Neutrophil (primary cell): ENCODE measurements at regions not wholly inside any gene's neighbourhood (a gene's known extent, or its start where the extent isn't known, plus 50 kb on each side); places are given as distances from the start of the nearest gene placed in this dataset.

ENCODE experiments used
- H3K27ac ChIP-seq: fragments of 200-600 bp; sonication (generic); 2 replicates; pipeline ENCODE4 v1.5.1; 2016; ENCODE audit warnings: mild to moderate bottlenecking, moderate library complexity
- H3K27me3 ChIP-seq: fragments of 200-600 bp; sonication (generic); 2 replicates; pipeline ENCODE4 v1.6.0; 2016; ENCODE audit warnings: mild to moderate bottlenecking
- H3K36me3 ChIP-seq: fragments of 200-600 bp; sonication (generic); 2 replicates; pipeline ENCODE4 v1.5.1; 2017
- H3K4me1 ChIP-seq, 2 experiments: fragments of 200-600 bp in 1 of 2; sonication (generic) in 1 of 2; 1 replicate in 1 of 2; 2 replicates in 1 of 2; pipeline versions ENCODE4 v1.5.1 to v1.6.1; 2013 to 2016; ENCODE audit warnings: low read depth in 1 of 2, low read length in 1 of 2, mild to moderate bottlenecking in 1 of 2, moderate library complexity in 1 of 2; ENCODE audit not compliant: control insufficient read depth in 1 of 2, insufficient read depth in 1 of 2
- H3K4me3 ChIP-seq, 2 experiments: fragments of 200-600 bp in 1 of 2; sonication (generic) in 1 of 2; 1 replicate in 1 of 2; 2 replicates in 1 of 2; pipeline ENCODE4 v1.5.1; 2013 to 2016; ENCODE audit warnings: low read depth in 1 of 2, low read length in 1 of 2, mild to moderate bottlenecking in 1 of 2, moderate library complexity in 1 of 2
- H3K9me3 ChIP-seq: fragments of 200-600 bp; sonication (generic); 2 replicates; pipeline ENCODE4 v1.5.1; 2016
- CTCF ChIP-seq: fragments of 200-600 bp; sonication (generic); IDR thresholded peaks from 2 replicates; pipeline ENCODE4 v1.5.1; 2016; ENCODE audit warnings: antibody characterized with exemption

- Histone ChIP-seq H3K27ac (no peak overlapping the region), H3K9me3 (no peaks in the 10 kb centered on the region), H3K36me3 (no peaks in the 10 kb centered on the region), H3K4me3 (no peak overlapping the region), H3K4me1 (no peaks in the 10 kb centered on the region), H3K27me3 (no peaks in the 10 kb centered on the region)
- TF ChIP-seq CTCF, result no peak
Observed at GRCh38 chr4:115648786-115649185, 535.4 kb upstream of the NDST4 start.

GRCh38 chr4:115629270-115629669 lies 515.9 kb upstream of the NDST4 start:
- Histone ChIP-seq H3K4me3 (no peak overlapping the region), H3K36me3 (no peaks in the 10 kb centered on the region), H3K27me3 (no peaks in the 10 kb centered on the region), H3K9me3 (no peaks in the 10 kb centered on the region), H3K4me1 (no peaks in the 10 kb centered on the region), H3K27ac (no peak overlapping the region)
- no peak for TF ChIP-seq CTCF

- H3K4me3 ChIP-seq, result no peak overlapping the region
- H3K27ac ChIP-seq, result no peak overlapping the region
- TF ChIP-seq CTCF, result no peak
- no peaks in the 10 kb centered on the region for H3K9me3 ChIP-seq
- no peaks in the 10 kb centered on the region for H3K36me3 ChIP-seq
- no peaks in the 10 kb centered on the region for H3K27me3 ChIP-seq
- no peaks in the 10 kb centered on the region for H3K4me1 ChIP-seq
Observed at GRCh38 chr4:115609631-115610030, 496.2 kb upstream of the NDST4 start.

GRCh38 chr4:115607311-115607710 lies 493.9 kb upstream of the NDST4 start:
- Histone ChIP-seq H3K4me1 (no peaks in the 10 kb centered on the region), H3K4me3 (no peak overlapping the region), H3K27me3 (no peaks in the 10 kb centered on the region), H3K27ac (no peak overlapping the region), H3K9me3 (no peaks in the 10 kb centered on the region), H3K36me3 (no peaks in the 10 kb centered on the region)
- no peak for TF ChIP-seq CTCF

GRCh38 chr4:115596265-115597001 lies 483.0 kb upstream of the NDST4 start:
- H3K4me1 ChIP-seq, result no peaks in the 10 kb centered on the region
- no peak for TF ChIP-seq CTCF
- H3K36me3 ChIP-seq, result no peaks in the 10 kb centered on the region
- H3K9me3 ChIP-seq, result no peaks in the 10 kb centered on the region
- no peak overlapping the region for H3K27ac ChIP-seq
- no peak overlapping the region for H3K4me3 ChIP-seq
- no peaks in the 10 kb centered on the region for H3K27me3 ChIP-seq
